Activated T-helper 17 cell treated with anti-CD3 and anti-CD28 coated beads, Interleukin-2, amount 50 U/mL, for 72 hours (primary cell): ENCODE measurements at regions not wholly inside any gene's neighbourhood (a gene's known extent, or its start where the extent isn't known, plus 50 kb on each side); places are given as distances from the start of the nearest gene placed in this dataset.
"Not testable (repeated sequence)": the region's sequence is repeated elsewhere in the genome, so short reads cannot be mapped to it uniquely, and the experiment has no call there.

Experiments used
- ATAC-seq: fragments of 150-1000 bp; cut with Tn5 transposase; replicated peaks from 2 replicates; pipeline ENCODE4 v1.10.0; 2021; ENCODE audit warnings: mild to moderate bottlenecking, moderate library complexity
- H3K27ac Mint-ChIP-seq: one replicate; pipeline ENCODE4 v1.8.0; 2022; ENCODE audit warnings: mixed read lengths
- H3K27me3 Mint-ChIP-seq: one replicate; pipeline ENCODE4 v1.8.0; 2022; ENCODE audit warnings: mixed read lengths
- H3K36me3 Mint-ChIP-seq: one replicate; pipeline ENCODE4 v1.8.0; 2022; ENCODE audit warnings: low read depth, mild to moderate bottlenecking, mixed read lengths
- H3K4me1 Mint-ChIP-seq: one replicate; pipeline ENCODE4 v1.8.0; 2022; ENCODE audit warnings: mixed read lengths
- H3K4me3 Mint-ChIP-seq: one replicate; pipeline ENCODE4 v1.8.0; 2022; ENCODE audit warnings: mild to moderate bottlenecking, mixed read lengths
- H3K9me3 Mint-ChIP-seq: one replicate; pipeline ENCODE4 v1.8.0; 2022; ENCODE audit warnings: mixed read lengths

- ATAC-seq, result no peak
- Mint-ChIP-seq H3K4me1 (no peaks in the 10 kb centered on the region), H3K27me3 (no peaks in the 10 kb centered on the region), H3K36me3 (no peaks in the 10 kb centered on the region), H3K4me3 (no peak overlapping the region), H3K9me3 (peaks cover 8% of the 10 kb centered on the region), H3K27ac (no peak overlapping the region)
Observed at GRCh38 chr16:51276336-51276735, 125.3 kb upstream of the SALL1 start.

GRCh38 chr16:51272420-51272819, 121.3 kb upstream of the SALL1 start:
- H3K9me3 Mint-ChIP-seq, result peaks cover 15% of the 10 kb centered on the region
- no peak for ATAC-seq
- no peaks in the 10 kb centered on the region for H3K4me1 Mint-ChIP-seq
- H3K27me3 Mint-ChIP-seq, result no peaks in the 10 kb centered on the region
- H3K4me3 Mint-ChIP-seq, result no peak overlapping the region
- H3K27ac Mint-ChIP-seq, result no peak overlapping the region
- no peaks in the 10 kb centered on the region for H3K36me3 Mint-ChIP-seq

- Mint-ChIP-seq H3K27ac (no peak overlapping the region), H3K36me3 (no peaks in the 10 kb centered on the region), H3K4me1 (no peaks in the 10 kb centered on the region), H3K4me3 (no peak overlapping the region), H3K27me3 (no peaks in the 10 kb centered on the region), H3K9me3 (peaks cover 15% of the 10 kb centered on the region)
- ATAC-seq, result no peak
Observed at GRCh38 chr16:51271156-51271701, 120.2 kb upstream of the SALL1 start.

- no peak for ATAC-seq
- peaks cover 11% of the 10 kb centered on the region for H3K9me3 Mint-ChIP-seq
- H3K36me3 Mint-ChIP-seq, result no peaks in the 10 kb centered on the region
- no peak overlapping the region for H3K27ac Mint-ChIP-seq
- no peak overlapping the region for H3K4me3 Mint-ChIP-seq
- no peaks in the 10 kb centered on the region for H3K4me1 Mint-ChIP-seq
- H3K27me3 Mint-ChIP-seq, result no peaks in the 10 kb centered on the region
Observed at GRCh38 chr16:51268237-51268636, 117.2 kb upstream of the SALL1 start.

GRCh38 chr16:51267681-51268080, 116.6 kb upstream of the SALL1 start:
- no peaks in the 10 kb centered on the region for H3K27me3 Mint-ChIP-seq
- H3K4me3 Mint-ChIP-seq, result no peak overlapping the region
- peaks cover 11% of the 10 kb centered on the region for H3K9me3 Mint-ChIP-seq
- no peaks in the 10 kb centered on the region for H3K36me3 Mint-ChIP-seq
- no peaks in the 10 kb centered on the region for H3K4me1 Mint-ChIP-seq
- no peak overlapping the region for H3K27ac Mint-ChIP-seq
- no peak for ATAC-seq

- Mint-ChIP-seq H3K36me3 (no peaks in the 10 kb centered on the region), H3K27ac (no peak overlapping the region), H3K27me3 (no peaks in the 10 kb centered on the region), H3K4me3 (no peak overlapping the region), H3K4me1 (no peaks in the 10 kb centered on the region), H3K9me3 (peaks cover 17% of the 10 kb centered on the region)
- no peak for ATAC-seq
Observed at GRCh38 chr16:51262428-51262827, 111.4 kb upstream of the SALL1 start.

- Mint-ChIP-seq H3K4me3 (no peak overlapping the region), H3K27ac (no peak overlapping the region), H3K36me3 (no peaks in the 10 kb centered on the region), H3K4me1 (no peaks in the 10 kb centered on the region), H3K27me3 (no peaks in the 10 kb centered on the region), H3K9me3 (peaks cover 17% of the 10 kb centered on the region)
- no peak for ATAC-seq
Observed at GRCh38 chr16:51261919-51262318, 110.8 kb upstream of the SALL1 start.

- Mint-ChIP-seq H3K36me3 (no peaks in the 10 kb centered on the region), H3K4me1 (no peaks in the 10 kb centered on the region)
- no peak for ATAC-seq
Observed at GRCh38 chr16:51255349-51255972, 104.4 kb upstream of the SALL1 start.

GRCh38 chr16:51254390-51254789, 103.3 kb upstream of the SALL1 start:
- not testable (repeated sequence) for H3K4me3 Mint-ChIP-seq, ATAC-seq

More at GRCh38 chr16:51255349-51255972, 104.4 kb upstream of the SALL1 start:
- H3K27me3 Mint-ChIP-seq, result no peaks in the 10 kb centered on the region
- H3K4me3 Mint-ChIP-seq, result no peak overlapping the region
- peaks cover 25% of the 10 kb centered on the region for H3K9me3 Mint-ChIP-seq
- no peak overlapping the region for H3K27ac Mint-ChIP-seq

GRCh38 chr16:51248217-51248616, 97.1 kb upstream of the SALL1 start:
- no peak overlapping the region for H3K4me3 Mint-ChIP-seq
- H3K36me3 Mint-ChIP-seq, result no peaks in the 10 kb centered on the region
- H3K27me3 Mint-ChIP-seq, result no peaks in the 10 kb centered on the region
- peaks cover 14% of the 10 kb centered on the region for H3K9me3 Mint-ChIP-seq
- H3K27ac Mint-ChIP-seq, result no peak overlapping the region
- no peaks in the 10 kb centered on the region for H3K4me1 Mint-ChIP-seq
- no peak for ATAC-seq

More at GRCh38 chr16:51254390-51254789, 103.3 kb upstream of the SALL1 start:
- not testable (repeated sequence) for H3K36me3 Mint-ChIP-seq, H3K27ac Mint-ChIP-seq, H3K4me1 Mint-ChIP-seq, H3K27me3 Mint-ChIP-seq
- H3K9me3 Mint-ChIP-seq, result peaks cover 25% of the 10 kb centered on the region

- no peak for ATAC-seq
- Mint-ChIP-seq H3K4me1 (no peaks in the 10 kb centered on the region), H3K27me3 (no peaks in the 10 kb centered on the region), H3K36me3 (no peaks in the 10 kb centered on the region), H3K4me3 (no peak overlapping the region), H3K9me3 (peaks cover 10% of the 10 kb centered on the region), H3K27ac (no peak overlapping the region)
Observed at GRCh38 chr16:51245658-51245995, 94.6 kb upstream of the SALL1 start.

GRCh38 chr16:51244887-51245657, 94.0 kb upstream of the SALL1 start:
- peaks cover 10% of the 10 kb centered on the region for H3K9me3 Mint-ChIP-seq
- no peaks in the 10 kb centered on the region for H3K4me1 Mint-ChIP-seq
- no peak for ATAC-seq
- H3K36me3 Mint-ChIP-seq, result no peaks in the 10 kb centered on the region
- H3K4me3 Mint-ChIP-seq, result no peak overlapping the region
- H3K27me3 Mint-ChIP-seq, result no peaks in the 10 kb centered on the region
- no peak overlapping the region for H3K27ac Mint-ChIP-seq

- Mint-ChIP-seq H3K4me3 (no peak overlapping the region), H3K9me3 (peaks cover 16% of the 10 kb centered on the region), H3K36me3 (no peaks in the 10 kb centered on the region)
Observed at GRCh38 chr16:51243936-51244436, 92.9 kb upstream of the SALL1 start.

GRCh38 chr16:51242296-51242994, 91.4 kb upstream of the SALL1 start:
- no peak overlapping the region for H3K27ac Mint-ChIP-seq

More at GRCh38 chr16:51243936-51244436, 92.9 kb upstream of the SALL1 start:
- Mint-ChIP-seq H3K27ac (no peak overlapping the region), H3K4me1 (peaks cover 5% of the 10 kb centered on the region), H3K27me3 (no peaks in the 10 kb centered on the region)
- ATAC-seq, result no peak

More at GRCh38 chr16:51242296-51242994, 91.4 kb upstream of the SALL1 start:
- H3K27me3 Mint-ChIP-seq, result no peaks in the 10 kb centered on the region
- H3K4me1 Mint-ChIP-seq, result peaks cover 5% of the 10 kb centered on the region
- H3K9me3 Mint-ChIP-seq, result peaks cover 17% of the 10 kb centered on the region
- no peak overlapping the region for H3K4me3 Mint-ChIP-seq
- ATAC-seq, result no peak
- H3K36me3 Mint-ChIP-seq, result no peaks in the 10 kb centered on the region
